GM19372 (cell line): ENCODE measurements at regions not wholly inside any gene's neighbourhood (a gene's known extent, or its start where the extent isn't known, plus 50 kb on each side); places are given as distances from the start of the nearest gene placed in this dataset.
"Not testable (repeated sequence)": the region's sequence is repeated elsewhere in the genome, so short reads cannot be mapped to it uniquely, and the experiment has no call there.

ENCODE experiments used
- ATAC-seq: cut with Tn5 transposase; IDR thresholded peaks from one replicate; pipeline ENCODE4 v1.9.1; 2021; ENCODE audit warnings: mild to moderate bottlenecking, low read depth, moderate library complexity; ENCODE audit not compliant: unreplicated experiment

GRCh38 chr2:39568561-39569006 lies 97.1 kb upstream of the TMEM178A start:
- ATAC-seq = no peak

GRCh38 chr2:39570130-39570555 lies 95.6 kb upstream of the TMEM178A start:
- no peak for ATAC-seq

GRCh38 chr2:39570614-39571013 lies 95.1 kb upstream of the TMEM178A start:
- ATAC-seq = no peak

- no peak for ATAC-seq
These were observed 94.5 kb upstream of the TMEM178A start for GRCh38 chr2:39571111-39571731.

GRCh38 chr2:39573276-39573675 lies 92.4 kb upstream of the TMEM178A start:
- ATAC-seq = no peak

- ATAC-seq = no peak
These were observed 83.9 kb upstream of the TMEM178A start for GRCh38 chr2:39581866-39582265.

GRCh38 chr2:39583213-39583612 lies 82.5 kb upstream of the TMEM178A start:
- ATAC-seq = no peak

- ATAC-seq = no peak
These were observed 81.9 kb upstream of the TMEM178A start for GRCh38 chr2:39583781-39584180.

- no peak for ATAC-seq
These were observed 81.3 kb upstream of the TMEM178A start for GRCh38 chr2:39584283-39584965.

GRCh38 chr2:39585531-39585930 lies 80.2 kb upstream of the TMEM178A start:
- not testable (repeated sequence) for ATAC-seq

GRCh38 chr2:39587168-39587567 lies 78.5 kb upstream of the TMEM178A start:
- ATAC-seq = no peak

- no peak for ATAC-seq
These were observed 78.1 kb upstream of the TMEM178A start for GRCh38 chr2:39587641-39588040.

GRCh38 chr2:39593439-39594393 lies 72.0 kb upstream of the TMEM178A start:
- peak; percentile 70 for ATAC-seq

GRCh38 chr2:39595116-39595515 lies 70.6 kb upstream of the TMEM178A start:
- no peak for ATAC-seq

- ATAC-seq = no peak
These were observed 68.4 kb upstream of the TMEM178A start for GRCh38 chr2:39597314-39597713.

GRCh38 chr2:39602616-39603015 lies 63.1 kb upstream of the TMEM178A start:
- ATAC-seq = no peak

- no peak for ATAC-seq
These were observed 62.3 kb upstream of the TMEM178A start for GRCh38 chr2:39603436-39603835.

- ATAC-seq = no peak
These were observed 60.9 kb upstream of the TMEM178A start for GRCh38 chr2:39604866-39605265.

GRCh38 chr2:39606585-39606984 lies 59.1 kb upstream of the TMEM178A start:
- ATAC-seq = no peak

GRCh38 chr2:39607538-39608262 lies 58.0 kb upstream of the TMEM178A start:
- ATAC-seq = no peak

- no peak for ATAC-seq
These were observed 57.5 kb upstream of the TMEM178A start for GRCh38 chr2:39608263-39608575.
